WTC11 (cell line): ENCODE measurements at regions not wholly inside any gene's neighbourhood (a gene's known extent, or its start where the extent isn't known, plus 50 kb on each side); places are given as distances from the start of the nearest gene placed in this dataset.

ENCODE experiments used
- ATAC-seq: fragments of 200-7000 bp; cut with Tn5 transposase; 2 replicates; pipeline ENCODE4 v1.10.0; 2021; ENCODE audit warnings: mild to moderate bottlenecking, moderate library complexity
- CTCF ChIA-PET: fragments of 300-600 bp; sonication (Branson Sonifier 250); formaldehyde crosslinking; loops from one replicate; lab custom pipeline; 2021; ENCODE audit warnings: antibody characterized with exemption; lab: Charles Lee
- POLR2A ChIA-PET: fragments of 350-600 bp; sonication (Branson Sonifier 250); formaldehyde crosslinking; loops from one replicate; lab custom pipeline; 2021; ENCODE audit warnings: antibody characterized with exemption; lab: Charles Lee
- DNase-seq: peaks from one replicate; pipeline ENCODE4 v3.0.0; 2021; ENCODE audit warnings: low spot score
- H3K27ac Mint-ChIP-seq: 2 replicates; pipeline ENCODE4 v1.8.0; 2021; ENCODE audit warnings: mixed read lengths
- H3K27me3 Mint-ChIP-seq: 2 replicates; pipeline ENCODE4 v1.8.0; 2021; ENCODE audit warnings: low read depth, mild to moderate bottlenecking, moderate library complexity, mixed read lengths
- H3K36me3 Mint-ChIP-seq: 2 replicates; pipeline ENCODE4 v1.8.0; 2021; ENCODE audit warnings: mixed read lengths
- H3K4me1 Mint-ChIP-seq: 2 replicates; pipeline ENCODE4 v1.8.0; 2022; ENCODE audit warnings: mixed read lengths
- H3K4me3 Mint-ChIP-seq: 2 replicates; pipeline ENCODE4 v1.8.0; 2021; ENCODE audit warnings: mild to moderate bottlenecking, moderate library complexity, mixed read lengths
- H3K9me3 Mint-ChIP-seq: 2 replicates; pipeline ENCODE4 v1.8.0; 2021; ENCODE audit warnings: mixed read lengths
- ELF4 ChIP-seq: sonication (generic); formaldehyde crosslinking; IDR thresholded peaks from 2 replicates; pipeline ENCODE4 v1.8.1; 2022; ENCODE audit warnings: low read depth, mild to moderate bottlenecking, moderate library complexity, missing genetic modification reagents
- ESRRA ChIP-seq: sonication (generic); formaldehyde crosslinking; IDR thresholded peaks from 2 replicates; pipeline ENCODE4 v1.8.1; 2022; ENCODE audit warnings: mild to moderate bottlenecking, missing genetic modification reagents, borderline replicate concordance
- HMGA2 ChIP-seq: fragments of 250-450 bp; sonication (Bioruptor Pico); IDR thresholded peaks from 2 replicates; pipeline ENCODE4 v1.4.0; 2021; ENCODE audit warnings: mild to moderate bottlenecking, moderate library complexity
- KAT7 ChIP-seq: sonication (generic); formaldehyde crosslinking; IDR thresholded peaks from 2 replicates; pipeline ENCODE4 v1.8.1; 2023; ENCODE audit warnings: missing genetic modification reagents, mild to moderate bottlenecking, borderline replicate concordance
- MXD4 ChIP-seq: fragments of 250-450 bp; sonication (Bioruptor Pico); IDR thresholded peaks from 2 replicates; pipeline ENCODE4 v1.8.0; 2021; ENCODE audit warnings: mild to moderate bottlenecking, moderate library complexity, borderline replicate concordance
- NFATC4 ChIP-seq: fragments of 250-450 bp; sonication (Bioruptor Pico); IDR thresholded peaks from 2 replicates; pipeline ENCODE4 v1.9.0; 2021; ENCODE audit warnings: mild to moderate bottlenecking
- NFE2L1 ChIP-seq: sonication (generic); formaldehyde crosslinking; IDR thresholded peaks from 2 replicates; pipeline ENCODE4 v1.8.1; 2023; ENCODE audit warnings: missing genetic modification reagents
- SP1 ChIP-seq: sonication (generic); formaldehyde crosslinking; conservative IDR thresholded peaks from 2 replicates; pipeline ENCODE4 v1.8.1; 2022; ENCODE audit warnings: missing genetic modification reagents
- TCF7 ChIP-seq: sonication (generic); formaldehyde crosslinking; IDR thresholded peaks from 2 replicates; pipeline ENCODE4 v1.8.0; 2022; ENCODE audit warnings: mild to moderate bottlenecking, low read depth, missing genetic modification reagents, moderate library complexity
- ZNF219 ChIP-seq: sonication (generic); formaldehyde crosslinking; IDR thresholded peaks from 2 replicates; pipeline ENCODE4 v1.8.0; 2023; ENCODE audit warnings: missing genetic modification reagents, mild to moderate bottlenecking, borderline replicate concordance
- ZNF232 ChIP-seq: sonication (generic); formaldehyde crosslinking; IDR thresholded peaks from 2 replicates; pipeline ENCODE4 v1.8.0; 2022; ENCODE audit warnings: mild to moderate bottlenecking, missing genetic modification reagents
- ZNF416 ChIP-seq: fragments of 250-450 bp; sonication (Bioruptor Pico); IDR thresholded peaks from 2 replicates; pipeline ENCODE4 v1.9.0; 2021; ENCODE audit warnings: mild to moderate bottlenecking, inconsistent platforms
- ZNF671 ChIP-seq: fragments of 250-450 bp; sonication (Bioruptor Pico); IDR thresholded peaks from 2 replicates; pipeline ENCODE4 v1.8.0; 2021; ENCODE audit warnings: mild to moderate bottlenecking
- TF ChIP-seq, protein P1 (sequence below): sonication (generic); formaldehyde crosslinking; IDR thresholded peaks from 2 replicates; pipeline ENCODE4 v1.8.1; 2022; ENCODE audit warnings: missing genetic modification reagents, borderline replicate concordance
- TF ChIP-seq, protein P2 (sequence below): sonication (generic); formaldehyde crosslinking; conservative IDR thresholded peaks from 2 replicates; pipeline ENCODE4 v1.8.1; 2023; ENCODE audit warnings: mild to moderate bottlenecking, low read depth, missing genetic modification reagents, moderate library complexity
- TF ChIP-seq, protein P3 (sequence below): sonication (generic); formaldehyde crosslinking; IDR thresholded peaks from 2 replicates; pipeline ENCODE4 v1.8.1; 2022; ENCODE audit warnings: mild to moderate bottlenecking, moderate library complexity, missing genetic modification reagents
- TF ChIP-seq, protein P4 (sequence below): fragments of 250-450 bp; sonication (Bioruptor Pico); IDR thresholded peaks from 2 replicates; pipeline ENCODE4 v1.8.0; 2021; ENCODE audit warnings: mild to moderate bottlenecking
- TF ChIP-seq, protein P5 (sequence below): fragments of 250-450 bp; sonication (Bioruptor Pico); IDR thresholded peaks from 2 replicates; pipeline ENCODE4 v1.9.0; 2021; ENCODE audit warnings: mild to moderate bottlenecking
- TF ChIP-seq, protein P6 (sequence below): sonication (generic); formaldehyde crosslinking; IDR thresholded peaks from 2 replicates; pipeline ENCODE4 v1.8.1; 2022; ENCODE audit warnings: mild to moderate bottlenecking, missing genetic modification reagents, moderate library complexity, borderline replicate concordance
- TF ChIP-seq, protein P7 (sequence below): sonication (generic); formaldehyde crosslinking; IDR thresholded peaks from 2 replicates; pipeline ENCODE4 v1.8.1; 2023; ENCODE audit warnings: mild to moderate bottlenecking, missing genetic modification reagents
- TF ChIP-seq, protein P8 (sequence below): sonication (generic); formaldehyde crosslinking; IDR thresholded peaks from 2 replicates; pipeline ENCODE4 v1.8.1; 2022; ENCODE audit warnings: low read depth, missing genetic modification reagents, borderline replicate concordance
- TF ChIP-seq, protein P9 (sequence below): sonication (generic); formaldehyde crosslinking; IDR thresholded peaks from 2 replicates; pipeline ENCODE4 v1.8.0; 2022; ENCODE audit warnings: mild to moderate bottlenecking, missing genetic modification reagents

DNA sequence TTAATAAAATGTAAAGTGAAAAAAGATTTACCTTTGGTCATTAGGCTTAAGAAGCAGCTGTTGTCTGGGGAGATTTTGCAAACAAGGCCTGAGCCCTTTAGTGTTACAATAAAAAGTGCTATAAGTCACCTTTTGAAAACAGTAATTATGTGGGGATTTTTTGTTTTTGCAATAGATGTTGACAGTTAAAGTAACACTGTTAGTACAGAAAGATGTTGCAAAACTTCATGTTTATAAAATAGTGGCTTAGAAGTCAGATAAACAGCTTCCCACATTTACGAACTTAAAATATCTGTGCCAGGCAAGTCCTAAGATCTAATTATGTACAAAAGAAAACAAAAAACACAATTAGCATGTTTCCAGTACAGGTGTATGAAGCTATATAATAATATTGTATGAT lies 138.0 kb upstream of the IRS2 start (continued):
- TF ChIP-seq ZNF416 (CRISPR knock-in tag), result no peak
- no peak for TF ChIP-seq ELF4 (CRISPR knock-in tag)
- TF ChIP-seq, protein P1, sequence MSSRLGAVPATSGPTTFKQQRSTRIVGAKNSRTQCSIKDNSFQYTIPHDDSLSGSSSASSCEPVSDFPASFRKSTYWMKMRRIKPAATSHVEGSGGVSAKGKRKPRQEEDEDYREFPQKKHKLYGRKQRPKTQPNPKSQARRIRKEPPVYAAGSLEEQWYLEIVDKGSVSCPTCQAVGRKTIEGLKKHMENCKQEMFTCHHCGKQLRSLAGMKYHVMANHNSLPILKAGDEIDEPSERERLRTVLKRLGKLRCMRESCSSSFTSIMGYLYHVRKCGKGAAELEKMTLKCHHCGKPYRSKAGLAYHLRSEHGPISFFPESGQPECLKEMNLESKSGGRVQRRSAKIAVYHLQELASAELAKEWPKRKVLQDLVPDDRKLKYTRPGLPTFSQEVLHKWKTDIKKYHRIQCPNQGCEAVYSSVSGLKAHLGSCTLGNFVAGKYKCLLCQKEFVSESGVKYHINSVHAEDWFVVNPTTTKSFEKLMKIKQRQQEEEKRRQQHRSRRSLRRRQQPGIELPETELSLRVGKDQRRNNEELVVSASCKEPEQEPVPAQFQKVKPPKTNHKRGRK (CRISPR knock-in tag), result no peak
- no peak for TF ChIP-seq ZNF219 (CRISPR knock-in tag)
- TF ChIP-seq ZNF671 (CRISPR knock-in tag), result no peak
- TF ChIP-seq, protein P2, sequence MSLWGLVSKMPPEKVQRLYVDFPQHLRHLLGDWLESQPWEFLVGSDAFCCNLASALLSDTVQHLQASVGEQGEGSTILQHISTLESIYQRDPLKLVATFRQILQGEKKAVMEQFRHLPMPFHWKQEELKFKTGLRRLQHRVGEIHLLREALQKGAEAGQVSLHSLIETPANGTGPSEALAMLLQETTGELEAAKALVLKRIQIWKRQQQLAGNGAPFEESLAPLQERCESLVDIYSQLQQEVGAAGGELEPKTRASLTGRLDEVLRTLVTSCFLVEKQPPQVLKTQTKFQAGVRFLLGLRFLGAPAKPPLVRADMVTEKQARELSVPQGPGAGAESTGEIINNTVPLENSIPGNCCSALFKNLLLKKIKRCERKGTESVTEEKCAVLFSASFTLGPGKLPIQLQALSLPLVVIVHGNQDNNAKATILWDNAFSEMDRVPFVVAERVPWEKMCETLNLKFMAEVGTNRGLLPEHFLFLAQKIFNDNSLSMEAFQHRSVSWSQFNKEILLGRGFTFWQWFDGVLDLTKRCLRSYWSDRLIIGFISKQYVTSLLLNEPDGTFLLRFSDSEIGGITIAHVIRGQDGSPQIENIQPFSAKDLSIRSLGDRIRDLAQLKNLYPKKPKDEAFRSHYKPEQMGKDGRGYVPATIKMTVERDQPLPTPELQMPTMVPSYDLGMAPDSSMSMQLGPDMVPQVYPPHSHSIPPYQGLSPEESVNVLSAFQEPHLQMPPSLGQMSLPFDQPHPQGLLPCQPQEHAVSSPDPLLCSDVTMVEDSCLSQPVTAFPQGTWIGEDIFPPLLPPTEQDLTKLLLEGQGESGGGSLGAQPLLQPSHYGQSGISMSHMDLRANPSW, result no peak

DNA sequence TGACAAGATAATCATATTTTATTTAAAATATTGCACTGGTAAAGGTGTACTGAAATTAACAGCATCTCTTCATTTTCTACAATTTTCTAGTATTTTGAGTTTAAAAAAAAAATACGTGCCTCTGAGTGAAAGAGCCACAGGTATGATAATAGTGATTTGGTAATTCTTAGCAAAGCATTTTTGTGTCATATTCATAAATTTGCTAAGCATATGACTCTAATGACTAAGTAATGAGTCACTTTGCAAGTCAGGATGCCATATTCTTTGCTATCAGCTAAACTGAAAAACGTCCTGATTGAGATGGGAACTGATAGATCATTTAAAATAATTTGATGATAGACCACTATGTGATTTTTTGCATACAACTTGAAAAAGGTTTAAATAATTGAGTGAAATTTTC lies 136.1 kb upstream of the IRS2 start:
- no peak for ATAC-seq
- DNase-seq, result no peak
- H3K4me3 Mint-ChIP-seq, result no peak overlapping the region
- no peaks in the 10 kb centered on the region for H3K4me1 Mint-ChIP-seq
- ChIA-PET CTCF (no interaction called here), POLR2A (no interaction called here)
- H3K27me3 Mint-ChIP-seq, result no peaks in the 10 kb centered on the region
- no peak overlapping the region for H3K27ac Mint-ChIP-seq
- H3K36me3 Mint-ChIP-seq, result no peaks in the 10 kb centered on the region
- peaks cover 7% of the 10 kb centered on the region for H3K9me3 Mint-ChIP-seq
- no peak for TF ChIP-seq ZNF232 (CRISPR knock-in tag)
- TF ChIP-seq, protein P3, sequence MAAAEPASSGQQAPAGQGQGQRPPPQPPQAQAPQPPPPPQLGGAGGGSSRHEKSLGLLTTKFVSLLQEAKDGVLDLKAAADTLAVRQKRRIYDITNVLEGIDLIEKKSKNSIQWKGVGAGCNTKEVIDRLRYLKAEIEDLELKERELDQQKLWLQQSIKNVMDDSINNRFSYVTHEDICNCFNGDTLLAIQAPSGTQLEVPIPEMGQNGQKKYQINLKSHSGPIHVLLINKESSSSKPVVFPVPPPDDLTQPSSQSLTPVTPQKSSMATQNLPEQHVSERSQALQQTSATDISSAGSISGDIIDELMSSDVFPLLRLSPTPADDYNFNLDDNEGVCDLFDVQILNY (CRISPR knock-in tag), result no peak
- TF ChIP-seq MXD4 (CRISPR knock-in tag), result no peak
- TF ChIP-seq, protein P4, sequence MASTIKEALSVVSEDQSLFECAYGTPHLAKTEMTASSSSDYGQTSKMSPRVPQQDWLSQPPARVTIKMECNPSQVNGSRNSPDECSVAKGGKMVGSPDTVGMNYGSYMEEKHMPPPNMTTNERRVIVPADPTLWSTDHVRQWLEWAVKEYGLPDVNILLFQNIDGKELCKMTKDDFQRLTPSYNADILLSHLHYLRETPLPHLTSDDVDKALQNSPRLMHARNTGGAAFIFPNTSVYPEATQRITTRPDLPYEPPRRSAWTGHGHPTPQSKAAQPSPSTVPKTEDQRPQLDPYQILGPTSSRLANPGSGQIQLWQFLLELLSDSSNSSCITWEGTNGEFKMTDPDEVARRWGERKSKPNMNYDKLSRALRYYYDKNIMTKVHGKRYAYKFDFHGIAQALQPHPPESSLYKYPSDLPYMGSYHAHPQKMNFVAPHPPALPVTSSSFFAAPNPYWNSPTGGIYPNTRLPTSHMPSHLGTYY, result no peak
- TF ChIP-seq, protein P5, sequence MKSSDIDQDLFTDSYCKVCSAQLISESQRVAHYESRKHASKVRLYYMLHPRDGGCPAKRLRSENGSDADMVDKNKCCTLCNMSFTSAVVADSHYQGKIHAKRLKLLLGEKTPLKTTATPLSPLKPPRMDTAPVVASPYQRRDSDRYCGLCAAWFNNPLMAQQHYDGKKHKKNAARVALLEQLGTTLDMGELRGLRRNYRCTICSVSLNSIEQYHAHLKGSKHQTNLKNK (CRISPR knock-in tag), result no peak
- no peak for TF ChIP-seq NFATC4 (CRISPR knock-in tag)
- no peak for TF ChIP-seq KAT7 (CRISPR knock-in tag)
- TF ChIP-seq, protein P6, sequence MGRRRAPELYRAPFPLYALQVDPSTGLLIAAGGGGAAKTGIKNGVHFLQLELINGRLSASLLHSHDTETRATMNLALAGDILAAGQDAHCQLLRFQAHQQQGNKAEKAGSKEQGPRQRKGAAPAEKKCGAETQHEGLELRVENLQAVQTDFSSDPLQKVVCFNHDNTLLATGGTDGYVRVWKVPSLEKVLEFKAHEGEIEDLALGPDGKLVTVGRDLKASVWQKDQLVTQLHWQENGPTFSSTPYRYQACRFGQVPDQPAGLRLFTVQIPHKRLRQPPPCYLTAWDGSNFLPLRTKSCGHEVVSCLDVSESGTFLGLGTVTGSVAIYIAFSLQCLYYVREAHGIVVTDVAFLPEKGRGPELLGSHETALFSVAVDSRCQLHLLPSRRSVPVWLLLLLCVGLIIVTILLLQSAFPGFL (CRISPR knock-in tag), result no peak
- TF ChIP-seq, protein P7, sequence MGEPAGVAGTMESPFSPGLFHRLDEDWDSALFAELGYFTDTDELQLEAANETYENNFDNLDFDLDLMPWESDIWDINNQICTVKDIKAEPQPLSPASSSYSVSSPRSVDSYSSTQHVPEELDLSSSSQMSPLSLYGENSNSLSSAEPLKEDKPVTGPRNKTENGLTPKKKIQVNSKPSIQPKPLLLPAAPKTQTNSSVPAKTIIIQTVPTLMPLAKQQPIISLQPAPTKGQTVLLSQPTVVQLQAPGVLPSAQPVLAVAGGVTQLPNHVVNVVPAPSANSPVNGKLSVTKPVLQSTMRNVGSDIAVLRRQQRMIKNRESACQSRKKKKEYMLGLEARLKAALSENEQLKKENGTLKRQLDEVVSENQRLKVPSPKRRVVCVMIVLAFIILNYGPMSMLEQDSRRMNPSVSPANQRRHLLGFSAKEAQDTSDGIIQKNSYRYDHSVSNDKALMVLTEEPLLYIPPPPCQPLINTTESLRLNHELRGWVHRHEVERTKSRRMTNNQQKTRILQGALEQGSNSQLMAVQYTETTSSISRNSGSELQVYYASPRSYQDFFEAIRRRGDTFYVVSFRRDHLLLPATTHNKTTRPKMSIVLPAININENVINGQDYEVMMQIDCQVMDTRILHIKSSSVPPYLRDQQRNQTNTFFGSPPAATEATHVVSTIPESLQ (CRISPR knock-in tag), result no peak
- TF ChIP-seq TCF7 (CRISPR knock-in tag), result no peak
- TF ChIP-seq, protein P8, sequence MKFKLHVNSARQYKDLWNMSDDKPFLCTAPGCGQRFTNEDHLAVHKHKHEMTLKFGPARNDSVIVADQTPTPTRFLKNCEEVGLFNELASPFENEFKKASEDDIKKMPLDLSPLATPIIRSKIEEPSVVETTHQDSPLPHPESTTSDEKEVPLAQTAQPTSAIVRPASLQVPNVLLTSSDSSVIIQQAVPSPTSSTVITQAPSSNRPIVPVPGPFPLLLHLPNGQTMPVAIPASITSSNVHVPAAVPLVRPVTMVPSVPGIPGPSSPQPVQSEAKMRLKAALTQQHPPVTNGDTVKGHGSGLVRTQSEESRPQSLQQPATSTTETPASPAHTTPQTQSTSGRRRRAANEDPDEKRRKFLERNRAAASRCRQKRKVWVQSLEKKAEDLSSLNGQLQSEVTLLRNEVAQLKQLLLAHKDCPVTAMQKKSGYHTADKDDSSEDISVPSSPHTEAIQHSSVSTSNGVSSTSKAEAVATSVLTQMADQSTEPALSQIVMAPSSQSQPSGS, result no peak
- TF ChIP-seq, protein P9, sequence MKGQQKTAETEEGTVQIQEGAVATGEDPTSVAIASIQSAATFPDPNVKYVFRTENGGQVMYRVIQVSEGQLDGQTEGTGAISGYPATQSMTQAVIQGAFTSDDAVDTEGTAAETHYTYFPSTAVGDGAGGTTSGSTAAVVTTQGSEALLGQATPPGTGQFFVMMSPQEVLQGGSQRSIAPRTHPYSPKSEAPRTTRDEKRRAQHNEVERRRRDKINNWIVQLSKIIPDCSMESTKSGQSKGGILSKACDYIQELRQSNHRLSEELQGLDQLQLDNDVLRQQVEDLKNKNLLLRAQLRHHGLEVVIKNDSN, result no peak
- TF ChIP-seq ESRRA (CRISPR knock-in tag), result no peak
- TF ChIP-seq, protein P2, result no peak
- TF ChIP-seq HMGA2, result no peak
- TF ChIP-seq NFE2L1, result no peak
- TF ChIP-seq SP1 (CRISPR knock-in tag), result no peak
